HL-60 (cell line): ENCODE measurements at regions not wholly inside any gene's neighbourhood (a gene's known extent, or its start where the extent isn't known, plus 50 kb on each side); places are given as distances from the start of the nearest gene placed in this dataset.

Source experiments
- DNase-seq, 2 experiments: peaks; one replicate each; pipeline ENCODE4 v3.0.0-alpha.2; 2010 to 2020; ENCODE audit warnings: low read depth in 1 of 2, low spot score in 1 of 2
- H3K27ac ChIP-seq: fragments of 250-450 bp; sonication (Bioruptor Pico); replicated peaks from 2 replicates; pipeline ENCODE4 v1.5.1; 2020; ENCODE audit warnings: mild to moderate bottlenecking, moderate library complexity
- H3K27me3 ChIP-seq: fragments of 250-450 bp; sonication (Bioruptor Pico); 2 replicates; pipeline ENCODE4 v1.5.1; 2021; ENCODE audit warnings: mild to moderate bottlenecking, moderate library complexity; ENCODE audit not compliant: insufficient read depth, poor library complexity, severe bottlenecking
- H3K4me3 ChIP-seq: replicated peaks from 2 replicates; pipeline ENCODE4 v1.5.1; 2011; ENCODE audit warnings: mild to moderate bottlenecking, control low read depth, low read length; ENCODE audit not compliant: insufficient read depth
- CTCF ChIP-seq: IDR thresholded peaks from one replicate; pipeline ENCODE4 v1.5.1; 2011; ENCODE audit warnings: low read length, control low read depth, inconsistent platforms; ENCODE audit not compliant: insufficient read depth
- GABPA ChIP-seq: IDR thresholded peaks from 2 replicates; pipeline ENCODE4 v1.6.1; 2012; ENCODE audit warnings: low read depth
- POLR2AphosphoS5 ChIP-seq: IDR thresholded peaks from 2 replicates; pipeline ENCODE4 v1.6.1; 2012; ENCODE audit warnings: low read depth
- REST ChIP-seq: IDR thresholded peaks from 2 replicates; pipeline ENCODE4 v1.6.1; 2012; ENCODE audit warnings: low read depth; ENCODE audit not compliant: insufficient replicate concordance
- SPI1 ChIP-seq: IDR thresholded peaks from 2 replicates; pipeline ENCODE4 v1.6.1; 2012; ENCODE audit warnings: low read depth, mild to moderate bottlenecking, borderline replicate concordance

- no peaks in the 10 kb centered on the region for H3K27me3 ChIP-seq
- no peak for DNase-seq
- TF ChIP-seq REST (no peak), SPI1 (no peak), GABPA (no peak), CTCF (no peak), POLR2AphosphoS5 (no peak)
These were observed 513.9 kb upstream of the CADM2 start for GRCh38 chr3:84444726-84445521.

GRCh38 chr3:84487296-84487695 is 471.5 kb upstream of the CADM2 start:
- no peak for DNase-seq
- Histone ChIP-seq H3K27me3 (no peaks in the 10 kb centered on the region), H3K4me3 (no peak overlapping the region), H3K27ac (no peak overlapping the region)
- TF ChIP-seq SPI1 (no peak), GABPA (no peak), POLR2AphosphoS5 (no peak), REST (no peak)

More at GRCh38 chr3:84444726-84445521, 513.9 kb upstream of the CADM2 start:
- H3K4me3 ChIP-seq: no peak overlapping the region
- H3K27ac ChIP-seq: no peak overlapping the region

GRCh38 chr3:84504761-84505160 is 454.0 kb upstream of the CADM2 start:
- no peak overlapping the region for H3K27ac ChIP-seq
- no peak for TF ChIP-seq POLR2AphosphoS5
- TF ChIP-seq CTCF: no peak
- no peak for TF ChIP-seq REST
- H3K27me3 ChIP-seq: no peaks in the 10 kb centered on the region
- DNase-seq: no peak
- H3K4me3 ChIP-seq: no peak overlapping the region
